RWPE1 (cell line): ENCODE measurements at regions not wholly inside any gene's neighbourhood (a gene's known extent, or its start where the extent isn't known, plus 50 kb on each side); places are given as distances from the start of the nearest gene placed in this dataset.
A peak's percentile ranks its signal among the peaks of the same experiment; 100 is the strongest.

Source experiments
- CTCF ChIA-PET: fragments of 350-600 bp; sonication (Branson Sonifier 250); formaldehyde crosslinking; extraction: SDS; loops from one replicate; lab custom pipeline; 2021; lab: Yijun Ruan, JAX
- POLR2A ChIA-PET: fragments of 400-600 bp; formaldehyde crosslinking; extraction: SDS; loops from one replicate; lab custom pipeline; 2020; ENCODE audit warnings: antibody characterized with exemption; ENCODE audit not compliant: low non-redundant PET; lab: Yijun Ruan, JAX
- DNase-seq: peaks from one replicate; pipeline ENCODE4 v3.0.0; 2012; ENCODE audit warnings: low spot score
- H3K27ac ChIP-seq: fragments of 450-650 bp; 2 replicates; pipeline ENCODE4 v1.5.1; 2017
- TF ChIP-seq, protein P1 (sequence below): fragments of 450-650 bp; conservative IDR thresholded peaks from 2 replicates; pipeline ENCODE4 v1.5.1; 2017; ENCODE audit warnings: low read depth, mild to moderate bottlenecking

DNA sequence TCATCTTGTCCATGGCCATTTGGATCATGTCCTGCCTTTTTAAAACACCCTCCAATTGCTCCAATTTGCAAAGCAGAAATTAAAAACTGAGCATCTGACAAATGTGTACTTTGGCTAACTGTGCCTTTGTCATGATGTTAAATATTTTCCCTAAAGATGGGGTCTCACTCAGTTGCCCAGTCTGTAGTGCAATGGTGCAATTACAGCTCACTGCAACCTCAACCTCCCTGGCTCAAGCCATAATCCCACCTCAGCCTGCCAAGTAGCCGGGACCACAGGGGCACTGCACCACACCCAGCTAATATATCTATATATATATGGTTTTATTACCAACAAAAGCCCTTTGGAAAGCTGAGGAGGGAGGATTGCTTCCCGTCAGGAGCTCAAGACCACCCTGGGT is 782.7 kb downstream of the UQCRFS1 start:
- ChIA-PET POLR2A (no interaction called here), CTCF (no interaction called here)
- TF ChIP-seq, protein P1, sequence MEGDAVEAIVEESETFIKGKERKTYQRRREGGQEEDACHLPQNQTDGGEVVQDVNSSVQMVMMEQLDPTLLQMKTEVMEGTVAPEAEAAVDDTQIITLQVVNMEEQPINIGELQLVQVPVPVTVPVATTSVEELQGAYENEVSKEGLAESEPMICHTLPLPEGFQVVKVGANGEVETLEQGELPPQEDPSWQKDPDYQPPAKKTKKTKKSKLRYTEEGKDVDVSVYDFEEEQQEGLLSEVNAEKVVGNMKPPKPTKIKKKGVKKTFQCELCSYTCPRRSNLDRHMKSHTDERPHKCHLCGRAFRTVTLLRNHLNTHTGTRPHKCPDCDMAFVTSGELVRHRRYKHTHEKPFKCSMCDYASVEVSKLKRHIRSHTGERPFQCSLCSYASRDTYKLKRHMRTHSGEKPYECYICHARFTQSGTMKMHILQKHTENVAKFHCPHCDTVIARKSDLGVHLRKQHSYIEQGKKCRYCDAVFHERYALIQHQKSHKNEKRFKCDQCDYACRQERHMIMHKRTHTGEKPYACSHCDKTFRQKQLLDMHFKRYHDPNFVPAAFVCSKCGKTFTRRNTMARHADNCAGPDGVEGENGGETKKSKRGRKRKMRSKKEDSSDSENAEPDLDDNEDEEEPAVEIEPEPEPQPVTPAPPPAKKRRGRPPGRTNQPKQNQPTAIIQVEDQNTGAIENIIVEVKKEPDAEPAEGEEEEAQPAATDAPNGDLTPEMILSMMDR: no peak
- no peak overlapping the region for H3K27ac ChIP-seq
- DNase-seq: no peak

DNA sequence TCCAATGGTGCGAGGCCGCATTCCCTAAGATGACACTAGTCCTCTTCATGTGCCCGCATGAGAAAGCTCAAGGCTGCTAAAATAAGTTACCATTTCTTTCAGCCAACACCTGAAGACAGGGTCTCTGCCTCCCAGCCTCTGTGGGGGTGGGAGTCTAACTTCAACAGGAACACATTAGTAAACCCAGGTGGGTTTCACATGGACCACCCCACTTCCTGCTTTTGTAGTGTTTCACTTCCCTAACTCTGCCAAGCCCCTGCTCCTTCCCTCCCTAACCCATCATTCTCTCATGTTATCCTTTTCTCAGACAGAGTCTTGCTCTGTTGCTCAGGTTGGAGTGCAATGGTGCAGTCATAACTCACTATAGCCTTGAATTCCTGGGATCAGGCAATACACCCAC is 783.6 kb downstream of the UQCRFS1 start:
- ChIA-PET CTCF (interaction anchor here (0.6 kb wide), 1 partner anchor 89 kb away, joined by 3 read pairs; no protein-coding TSS in a partner anchor), POLR2A (no interaction called here)
- TF ChIP-seq, protein P1: no peak
- no peak for DNase-seq
- no peak overlapping the region for H3K27ac ChIP-seq

DNA sequence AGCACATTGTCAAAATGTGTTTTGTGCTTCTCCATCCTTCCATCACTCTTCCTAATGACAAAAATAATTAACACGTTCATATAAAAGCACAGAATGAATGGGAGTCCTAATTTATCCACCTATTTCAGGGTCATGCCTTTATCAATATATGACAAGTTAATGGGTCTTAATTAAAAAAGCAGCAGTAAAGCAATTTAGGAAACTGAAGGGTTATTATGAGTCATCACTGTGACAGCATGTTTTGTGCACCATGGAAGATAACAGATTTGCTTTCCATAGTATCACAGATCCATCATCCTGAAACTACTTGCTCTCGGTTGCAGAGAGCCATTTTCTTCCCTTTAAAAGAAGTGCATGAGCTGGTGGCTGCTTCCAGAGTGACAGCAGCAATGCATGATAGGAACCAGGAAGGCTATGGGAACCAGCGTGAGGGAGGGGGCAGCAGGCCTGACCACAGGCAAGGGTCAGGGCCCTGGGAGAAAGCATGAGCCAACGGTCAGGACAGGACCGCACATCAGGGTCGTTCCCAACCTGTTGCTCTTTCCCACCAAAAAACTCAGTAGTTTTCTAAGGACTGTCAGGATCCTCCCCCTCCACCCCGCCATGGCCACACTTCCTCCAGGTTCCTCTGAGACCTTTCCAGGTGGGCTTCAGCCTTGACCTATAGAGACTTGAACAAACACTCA is 784.1 kb downstream of the UQCRFS1 start:
- CTCF ChIA-PET: interaction anchor here (0.6 kb wide), 1 partner anchor 90 kb away, joined by 3 read pairs; no protein-coding TSS in a partner anchor
- POLR2A ChIA-PET: no interaction called here
- no peak overlapping the region for H3K27ac ChIP-seq
- DNase-seq: no peak
- TF ChIP-seq, protein P1: no peak

DNA sequence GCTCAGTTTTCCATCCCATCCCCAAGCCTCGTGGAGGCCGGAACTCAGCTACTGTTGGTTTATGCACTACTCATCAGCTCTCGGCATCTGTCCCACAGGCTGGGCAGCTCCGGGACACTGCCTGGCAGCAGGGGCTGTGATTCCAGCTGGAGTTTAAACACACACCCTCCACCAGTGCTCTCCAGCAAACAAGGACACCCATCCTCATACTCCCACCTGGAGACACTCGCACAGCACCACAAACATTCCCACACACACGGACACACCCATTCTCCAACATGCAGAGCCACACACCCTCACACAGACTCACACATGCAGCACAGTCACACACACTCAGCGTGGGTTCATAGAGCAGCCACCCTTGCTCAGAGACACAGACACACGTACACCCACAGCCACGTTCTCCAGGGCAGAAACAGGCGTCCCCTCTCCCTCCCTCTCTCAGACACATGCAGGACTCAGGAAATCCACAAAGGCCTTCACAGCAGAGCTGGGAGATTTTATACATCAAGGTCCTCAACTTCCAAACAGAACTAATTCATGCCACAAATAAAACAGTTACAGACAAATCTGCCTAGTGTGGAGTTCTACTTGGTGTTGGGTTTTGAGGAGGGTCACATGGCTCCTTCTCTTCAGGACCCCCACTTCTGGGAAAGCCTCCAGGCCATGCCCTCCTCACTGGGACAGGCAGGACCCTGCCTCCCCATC is 785.4 kb downstream of the UQCRFS1 start:
- no peak overlapping the region for H3K27ac ChIP-seq
- ChIA-PET CTCF (no interaction called here), POLR2A (no interaction called here)
- no peak for DNase-seq
- TF ChIP-seq, protein P1: no peak

DNA sequence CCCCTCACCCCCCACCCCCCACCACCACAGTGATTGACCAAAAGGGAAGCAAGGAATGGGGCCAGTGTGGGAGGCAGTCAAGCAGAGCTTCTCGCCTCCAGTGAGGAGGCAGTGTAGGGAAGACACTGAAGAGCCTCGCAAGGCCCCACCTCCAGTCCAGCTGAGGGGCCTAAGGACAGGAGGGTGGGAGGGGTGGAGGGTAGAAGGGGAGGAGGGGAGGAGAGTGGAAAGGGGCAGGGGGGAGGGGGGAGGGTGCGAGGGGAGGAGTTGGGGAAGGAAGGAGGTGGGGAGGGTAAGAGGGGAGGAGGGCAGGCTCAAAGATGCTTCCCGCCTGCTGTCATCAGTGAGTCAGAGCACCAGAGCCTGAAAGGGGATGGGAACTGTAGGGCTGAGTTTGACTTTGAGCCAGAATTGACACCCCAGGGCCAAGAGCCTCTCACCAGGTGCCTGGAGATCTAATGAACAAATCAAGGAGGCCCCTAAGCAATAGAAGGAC is 786.2 kb downstream of the UQCRFS1 start:
- DNase-seq: peak; percentile 28
- CTCF ChIA-PET: no interaction called here

DNA sequence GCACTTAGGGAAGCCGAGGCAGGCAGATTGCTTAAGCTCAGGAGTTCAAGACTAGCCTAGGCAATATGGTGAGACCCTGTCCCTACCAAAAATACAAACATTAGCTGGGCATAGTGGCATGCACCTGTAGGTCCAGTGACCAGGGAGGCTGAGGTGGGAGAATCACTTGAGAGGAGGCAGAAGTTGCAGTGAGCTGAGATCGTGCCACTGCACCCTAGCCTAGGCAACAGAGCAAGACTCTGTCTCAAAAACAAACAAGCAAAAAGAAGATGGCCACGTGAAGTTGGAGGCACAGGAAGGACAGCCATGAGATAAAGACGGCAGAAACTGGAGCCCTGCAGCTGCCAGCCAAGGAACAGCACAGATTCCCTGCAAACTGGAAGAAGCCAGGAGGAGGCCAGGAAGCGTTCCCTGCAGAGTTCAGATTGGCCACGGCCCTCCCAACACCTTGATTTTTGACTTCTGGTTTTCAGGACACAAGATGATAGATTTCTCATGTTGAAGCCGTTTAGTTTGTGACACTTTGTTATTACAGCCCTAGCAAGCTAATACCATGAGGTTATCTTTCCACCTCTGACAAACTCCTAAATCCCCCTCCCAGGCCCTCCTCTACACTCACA is 786.7 kb downstream of the UQCRFS1 start:
- no peak for DNase-seq
- TF ChIP-seq, protein P1: no peak
- H3K27ac ChIP-seq: no peak overlapping the region
- CTCF ChIA-PET: interaction anchor here (0.6 kb wide), 1 partner anchor 133 kb away, joined by 4 read pairs; no protein-coding TSS in a partner anchor
- POLR2A ChIA-PET: no interaction called here

More for the DNA sequence above, 786.2 kb downstream of the UQCRFS1 start:
- POLR2A ChIA-PET: no interaction called here
- TF ChIP-seq, protein P1: no peak
- no peak overlapping the region for H3K27ac ChIP-seq
